Choroid plexus epithelial cell (primary cell): ENCODE measurements at regions not wholly inside any gene's neighbourhood (a gene's known extent, or its start where the extent isn't known, plus 50 kb on each side); places are given as distances from the start of the nearest gene placed in this dataset.

Experiments
- DNase-seq: peaks from one replicate; pipeline ENCODE4 v3.0.0-alpha.2; 2010; ENCODE audit warnings: low read depth
- H3K4me3 ChIP-seq: 2 replicates; pipeline ENCODE4 v1.5.1; 2011; ENCODE audit warnings: low read depth, mild to moderate bottlenecking, control low read depth, low read length, moderate library complexity
- CTCF ChIP-seq: conservative IDR thresholded peaks from 2 replicates; pipeline ENCODE4 v1.5.1; 2011; ENCODE audit warnings: low read depth, mild to moderate bottlenecking, control low read depth, inconsistent platforms, low read length, moderate library complexity

GRCh38 chr2:126804347-126804746 lies 94.3 kb upstream of the TEX51 start:
- H3K4me3 ChIP-seq = no peak overlapping the region
- no peak for TF ChIP-seq CTCF
- DNase-seq = no peak

GRCh38 chr2:126808929-126809328 lies 89.8 kb upstream of the TEX51 start:
- no peak overlapping the region for H3K4me3 ChIP-seq
- TF ChIP-seq CTCF = no peak
- no peak for DNase-seq

GRCh38 chr2:126809340-126809739 lies 89.3 kb upstream of the TEX51 start:
- DNase-seq = no peak
- no peak for TF ChIP-seq CTCF
- no peak overlapping the region for H3K4me3 ChIP-seq

GRCh38 chr2:126810001-126810400 lies 88.7 kb upstream of the TEX51 start:
- TF ChIP-seq CTCF = no peak
- no peak overlapping the region for H3K4me3 ChIP-seq
- DNase-seq = no peak

GRCh38 chr2:126811101-126811500 lies 87.6 kb upstream of the TEX51 start:
- DNase-seq = no peak
- H3K4me3 ChIP-seq = no peak overlapping the region
- no peak for TF ChIP-seq CTCF

- H3K4me3 ChIP-seq = no peak overlapping the region
- no peak for DNase-seq
- TF ChIP-seq CTCF = no peak
Measured at GRCh38 chr2:126817172-126817571, 81.5 kb upstream of the TEX51 start.

GRCh38 chr2:126822115-126822514 lies 76.6 kb upstream of the TEX51 start:
- no peak for DNase-seq
- no peak overlapping the region for H3K4me3 ChIP-seq
- TF ChIP-seq CTCF = no peak
